Smooth muscle cell (in vitro differentiated cells): ENCODE measurements at regions not wholly inside any gene's neighbourhood (a gene's known extent, or its start where the extent isn't known, plus 50 kb on each side); places are given as distances from the start of the nearest gene placed in this dataset.
"Not testable (repeated sequence)": the region's sequence is repeated elsewhere in the genome, so short reads cannot be mapped to it uniquely, and the experiment has no call there.

Experiments used
- DNase-seq: peaks from one replicate; lab custom pipeline; 2025; ENCODE audit not compliant: unreplicated experiment; lab: John Stamatoyannopoulos, UW
- H2AFZ ChIP-seq: fragments of 200-600 bp; sonication (generic); 2 replicates; pipeline ENCODE4 v1.6.0; 2016; ENCODE audit warnings: antibody characterized with exemption, low read depth, mild to moderate bottlenecking
- H3F3A ChIP-seq: fragments of 200-600 bp; sonication (generic); 2 replicates; pipeline ENCODE4 v1.6.0; 2017; ENCODE audit warnings: antibody characterized with exemption, low read depth
- H3K27ac ChIP-seq: fragments of 200-600 bp; sonication (generic); 2 replicates; pipeline ENCODE4 v1.5.1; 2016; ENCODE audit warnings: low read depth, mild to moderate bottlenecking
- H3K27me3 ChIP-seq: fragments of 200-600 bp; sonication (generic); 2 replicates; pipeline ENCODE4 v1.6.1; 2016; ENCODE audit warnings: low read depth, mild to moderate bottlenecking
- H3K36me3 ChIP-seq: fragments of 200-600 bp; sonication (generic); 2 replicates; pipeline ENCODE4 v1.5.1; 2016; ENCODE audit warnings: low read depth
- H3K4me1 ChIP-seq: fragments of 200-600 bp; sonication (generic); 2 replicates; pipeline ENCODE4 v1.5.1; 2016; ENCODE audit warnings: low read depth
- H3K4me2 ChIP-seq: fragments of 200-600 bp; sonication (generic); 2 replicates; pipeline ENCODE4 v1.6.0; 2016; ENCODE audit warnings: mild to moderate bottlenecking
- H3K4me3 ChIP-seq: fragments of 200-600 bp; sonication (generic); 2 replicates; pipeline ENCODE4 v1.5.1; 2016; ENCODE audit warnings: mild to moderate bottlenecking
- H3K79me2 ChIP-seq: fragments of 200-600 bp; sonication (generic); 2 replicates; pipeline ENCODE4 v1.6.0; 2016; ENCODE audit warnings: low read depth, mild to moderate bottlenecking
- H3K9ac ChIP-seq: fragments of 200-600 bp; sonication (generic); 2 replicates; pipeline ENCODE4 v1.6.0; 2016; ENCODE audit warnings: low read depth
- H3K9me3 ChIP-seq: fragments of 200-600 bp; sonication (generic); replicated peaks from 2 replicates; pipeline ENCODE4 v1.5.1; 2016; ENCODE audit warnings: low read depth
- H4K20me1 ChIP-seq: fragments of 200-600 bp; sonication (generic); 2 replicates; pipeline ENCODE4 v1.6.0; 2016; ENCODE audit warnings: low read depth
- CTCF ChIP-seq: fragments of 200-600 bp; sonication (generic); IDR thresholded peaks from 2 replicates; pipeline ENCODE4 v1.5.1; 2017; ENCODE audit warnings: borderline replicate concordance, mild to moderate bottlenecking, antibody characterized with exemption; ENCODE audit not compliant: insufficient read depth, poor library complexity, severe bottlenecking
- WGBS: methylation state at CpG from one replicate; pipeline ENCODE4 v1.1.7; 2016; ENCODE audit warnings: low lambda C conversion rate; 5-methylcytosine and 5-hydroxymethylcytosine counted together

- Histone ChIP-seq H2AFZ (no peak overlapping the region), H3K9ac (no peak overlapping the region), H4K20me1 (no peaks in the 10 kb centered on the region), H3K4me3 (no peak overlapping the region), H3K4me1 (no peaks in the 10 kb centered on the region), H3F3A (no peaks in the 10 kb centered on the region), H3K27me3 (no peaks in the 10 kb centered on the region), H3K36me3 (no peaks in the 10 kb centered on the region), H3K27ac (no peak overlapping the region), H3K9me3 (no peaks in the 10 kb centered on the region), H3K79me2 (no peaks in the 10 kb centered on the region), H3K4me2 (no peak overlapping the region)
- no peak for TF ChIP-seq CTCF
- no peak for DNase-seq
- WGBS = 96% methylated on average over 3 of the region's 3 CpGs
Observed at GRCh38 chr1:203565049-203565448, 61.6 kb upstream of the ATP2B4 start.

GRCh38 chr1:203565981-203566380 lies 60.7 kb upstream of the ATP2B4 start:
- Histone ChIP-seq H3K27ac (no peak overlapping the region), H3K4me3 (no peak overlapping the region), H3K36me3 (no peaks in the 10 kb centered on the region), H3F3A (no peaks in the 10 kb centered on the region), H3K27me3 (no peaks in the 10 kb centered on the region), H3K79me2 (no peaks in the 10 kb centered on the region), H3K4me2 (no peak overlapping the region), H2AFZ (no peak overlapping the region), H4K20me1 (no peaks in the 10 kb centered on the region), H3K9ac (no peak overlapping the region), H3K9me3 (no peaks in the 10 kb centered on the region), H3K4me1 (no peaks in the 10 kb centered on the region)
- 82% methylated on average over 4 of the region's 4 CpGs for WGBS
- DNase-seq = no peak
- no peak for TF ChIP-seq CTCF

- H3K79me2 ChIP-seq, H3K36me3 ChIP-seq, H2AFZ ChIP-seq, H4K20me1 ChIP-seq, H3F3A ChIP-seq, H3K9ac ChIP-seq, DNase-seq, H3K27me3 ChIP-seq, H3K4me1 ChIP-seq, H3K4me3 ChIP-seq, H3K4me2 ChIP-seq, H3K27ac ChIP-seq, H3K9me3 ChIP-seq: not testable (repeated sequence)
- 96% methylated on average over 11 of the region's 11 CpGs for WGBS
Observed at GRCh38 chr1:203566966-203567365, 59.7 kb upstream of the ATP2B4 start.

- WGBS = 96% methylated on average over 5 of the region's 5 CpGs
- Histone ChIP-seq H3K9me3 (no peaks in the 10 kb centered on the region), H3K4me3 (no peak overlapping the region), H3K79me2 (no peaks in the 10 kb centered on the region), H2AFZ (no peak overlapping the region), H3K9ac (no peak overlapping the region), H4K20me1 (no peaks in the 10 kb centered on the region), H3K36me3 (no peaks in the 10 kb centered on the region), H3K4me2 (no peak overlapping the region), H3K27me3 (no peaks in the 10 kb centered on the region), H3K27ac (no peak overlapping the region), H3K4me1 (no peaks in the 10 kb centered on the region), H3F3A (no peaks in the 10 kb centered on the region)
- no peak for DNase-seq
- no peak for TF ChIP-seq CTCF
Observed at GRCh38 chr1:203567596-203567995, 59.0 kb upstream of the ATP2B4 start.
